SU-DHL-6 (cell line): ENCODE measurements at regions not wholly inside any gene's neighbourhood (a gene's known extent, or its start where the extent isn't known, plus 50 kb on each side); places are given as distances from the start of the nearest gene placed in this dataset.

Experiments
- H2AFZ ChIP-seq: fragments of 200-600 bp; sonication (generic); 2 replicates; pipeline ENCODE4 v1.6.1; 2014; ENCODE audit warnings: low read depth, mild to moderate bottlenecking, moderate library complexity, mixed read lengths, antibody characterized with exemption, low read length; ENCODE audit not compliant: severe bottlenecking
- H3F3A ChIP-seq: fragments of 200-600 bp; shearing (Covaris generic); 2 replicates; pipeline ENCODE4 v1.6.0; 2016; ENCODE audit warnings: antibody characterized with exemption, mild to moderate bottlenecking; ENCODE audit not compliant: insufficient read depth
- H3K27ac ChIP-seq: fragments of 200-600 bp; sonication (generic); 2 replicates; pipeline ENCODE4 v1.5.1; 2016; ENCODE audit warnings: low read depth, mild to moderate bottlenecking, low read length, moderate library complexity, mixed read lengths
- H3K27me3 ChIP-seq: fragments of 200-600 bp; sonication (generic), shearing (Covaris generic); 2 replicates; pipeline ENCODE4 v1.6.0; 2014; ENCODE audit warnings: mild to moderate bottlenecking, low read length
- H3K36me3 ChIP-seq: fragments of 200-600 bp; sonication (generic); 2 replicates; pipeline ENCODE4 v1.6.1; 2014; ENCODE audit warnings: mild to moderate bottlenecking, low read length, mixed read lengths
- H3K4me2 ChIP-seq: fragments of 300-600, 200-600 bp; shearing (Covaris generic), sonication (generic); 2 replicates; pipeline ENCODE4 v1.6.0; 2014; ENCODE audit warnings: low read length, low read depth, mild to moderate bottlenecking; ENCODE audit not compliant: poor library complexity, severe bottlenecking
- H3K4me3 ChIP-seq: fragments of 200-600 bp; sonication (generic); 2 replicates; pipeline ENCODE4 v1.5.1; 2014; ENCODE audit warnings: antibody characterized with exemption, low read length, mild to moderate bottlenecking, mixed read lengths; ENCODE audit not compliant: insufficient read depth, poor library complexity, severe bottlenecking
- H3K79me2 ChIP-seq: fragments of 200-600 bp; sonication (generic); 2 replicates; pipeline ENCODE4 v1.6.1; 2014; ENCODE audit warnings: mild to moderate bottlenecking, low read length, moderate library complexity; ENCODE audit not compliant: insufficient read depth
- H3K9ac ChIP-seq: fragments of 200-600 bp; sonication (generic); 2 replicates; pipeline ENCODE4 v1.7.0; 2014; ENCODE audit warnings: mild to moderate bottlenecking, low read length
- H3K9me2 ChIP-seq: fragments of 200-600 bp; sonication (generic); replicated peaks from 2 replicates; pipeline ENCODE4 v1.6.1; 2014; ENCODE audit warnings: low read length; ENCODE audit not compliant: insufficient read depth
- H3K9me3 ChIP-seq: fragments of 200-600 bp; sonication (generic); 2 replicates; pipeline ENCODE4 v1.6.1; 2014; ENCODE audit warnings: low read length, mixed read lengths; ENCODE audit not compliant: insufficient read depth
- H4K20me1 ChIP-seq: fragments of 200-600 bp; sonication (generic); 2 replicates; pipeline ENCODE4 v1.6.1; 2014; ENCODE audit warnings: low read depth, mild to moderate bottlenecking, antibody characterized with exemption, low read length, moderate library complexity, mixed read lengths
- EZH2phosphoT487 ChIP-seq: fragments of 200-600 bp; sonication (generic), shearing (Covaris generic); conservative IDR thresholded peaks from 2 replicates; pipeline ENCODE4 v1.6.1; 2018; ENCODE audit warnings: mild to moderate bottlenecking, antibody characterized with exemption, low read length, moderate library complexity, mixed read lengths
- TF ChIP-seq, protein P1 (sequence below): fragments of 200-600 bp; sonication (generic); IDR thresholded peaks from one replicate; pipeline ENCODE4 v1.5.1; 2017; ENCODE audit warnings: antibody characterized with exemption, mild to moderate bottlenecking, low read length, moderate library complexity; ENCODE audit not compliant: insufficient read depth, poor library complexity, severe bottlenecking

DNA sequence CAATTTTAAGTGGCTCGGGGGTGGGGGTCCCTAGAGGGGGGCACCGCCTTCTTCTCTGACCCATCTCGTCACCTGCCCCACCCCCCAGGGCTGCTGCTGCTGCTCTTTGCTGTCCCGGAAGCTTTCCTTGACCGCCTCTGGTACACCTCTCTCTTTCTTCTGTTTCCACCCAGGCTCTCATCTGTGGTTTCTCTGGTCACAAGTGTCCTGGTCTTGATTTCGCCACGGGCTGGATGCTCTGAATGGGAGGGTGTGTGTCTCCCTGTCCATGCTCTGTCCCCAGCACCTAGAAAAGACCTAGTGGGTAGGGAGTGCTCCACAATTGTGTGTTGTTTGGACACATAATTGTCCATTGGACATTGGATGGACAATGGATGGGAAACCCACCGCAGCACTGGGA lies 134.7 kb upstream of the CIBAR2 start:
- H3F3A ChIP-seq: no peaks in the 10 kb centered on the region
- no peak overlapping the region for H3K4me2 ChIP-seq
- no peak overlapping the region for H3K9ac ChIP-seq
- H3K4me3 ChIP-seq: no peak overlapping the region
- no peak overlapping the region for H2AFZ ChIP-seq
- H3K36me3 ChIP-seq: no peaks in the 10 kb centered on the region
- H3K9me2 ChIP-seq: no peaks in the 10 kb centered on the region
- H3K27me3 ChIP-seq: no peaks in the 10 kb centered on the region
- H3K27ac ChIP-seq: no peak overlapping the region
- TF ChIP-seq, protein P1, sequence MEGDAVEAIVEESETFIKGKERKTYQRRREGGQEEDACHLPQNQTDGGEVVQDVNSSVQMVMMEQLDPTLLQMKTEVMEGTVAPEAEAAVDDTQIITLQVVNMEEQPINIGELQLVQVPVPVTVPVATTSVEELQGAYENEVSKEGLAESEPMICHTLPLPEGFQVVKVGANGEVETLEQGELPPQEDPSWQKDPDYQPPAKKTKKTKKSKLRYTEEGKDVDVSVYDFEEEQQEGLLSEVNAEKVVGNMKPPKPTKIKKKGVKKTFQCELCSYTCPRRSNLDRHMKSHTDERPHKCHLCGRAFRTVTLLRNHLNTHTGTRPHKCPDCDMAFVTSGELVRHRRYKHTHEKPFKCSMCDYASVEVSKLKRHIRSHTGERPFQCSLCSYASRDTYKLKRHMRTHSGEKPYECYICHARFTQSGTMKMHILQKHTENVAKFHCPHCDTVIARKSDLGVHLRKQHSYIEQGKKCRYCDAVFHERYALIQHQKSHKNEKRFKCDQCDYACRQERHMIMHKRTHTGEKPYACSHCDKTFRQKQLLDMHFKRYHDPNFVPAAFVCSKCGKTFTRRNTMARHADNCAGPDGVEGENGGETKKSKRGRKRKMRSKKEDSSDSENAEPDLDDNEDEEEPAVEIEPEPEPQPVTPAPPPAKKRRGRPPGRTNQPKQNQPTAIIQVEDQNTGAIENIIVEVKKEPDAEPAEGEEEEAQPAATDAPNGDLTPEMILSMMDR: no peak
- TF ChIP-seq EZH2phosphoT487: no peak
- no peaks in the 10 kb centered on the region for H3K79me2 ChIP-seq
- H4K20me1 ChIP-seq: no peaks in the 10 kb centered on the region
- no peaks in the 10 kb centered on the region for H3K9me3 ChIP-seq

DNA sequence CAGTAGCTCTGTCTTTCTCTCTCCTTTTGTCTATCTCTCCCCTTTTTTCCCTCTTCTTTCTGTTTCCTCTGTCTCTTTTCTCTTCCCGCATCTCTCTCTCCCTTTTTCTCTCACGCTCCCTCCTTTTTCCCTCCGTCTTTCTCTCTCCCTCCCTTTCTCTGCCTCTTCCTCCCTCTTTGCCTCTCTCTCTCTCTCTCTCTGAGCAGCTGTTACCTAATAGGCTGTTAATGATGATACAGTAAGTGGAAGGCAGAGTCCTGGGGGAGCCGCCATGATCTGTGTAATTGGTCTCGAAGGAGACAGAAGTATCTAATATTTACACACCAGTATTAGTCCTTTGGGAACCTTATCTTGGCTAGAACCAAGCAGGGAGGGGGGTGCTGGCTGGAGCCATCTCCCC lies 136.1 kb upstream of the CIBAR2 start:
- Histone ChIP-seq H3K36me3 (no peaks in the 10 kb centered on the region), H3K27ac (no peak overlapping the region), H4K20me1 (no peaks in the 10 kb centered on the region), H3K79me2 (no peaks in the 10 kb centered on the region), H3K27me3 (no peaks in the 10 kb centered on the region), H3K9me2 (no peaks in the 10 kb centered on the region), H3K9ac (no peak overlapping the region), H3K4me3 (no peak overlapping the region), H2AFZ (no peak overlapping the region), H3K9me3 (no peaks in the 10 kb centered on the region), H3K4me2 (no peak overlapping the region), H3F3A (no peaks in the 10 kb centered on the region)
- TF ChIP-seq EZH2phosphoT487: no peak
- TF ChIP-seq, protein P1: no peak

DNA sequence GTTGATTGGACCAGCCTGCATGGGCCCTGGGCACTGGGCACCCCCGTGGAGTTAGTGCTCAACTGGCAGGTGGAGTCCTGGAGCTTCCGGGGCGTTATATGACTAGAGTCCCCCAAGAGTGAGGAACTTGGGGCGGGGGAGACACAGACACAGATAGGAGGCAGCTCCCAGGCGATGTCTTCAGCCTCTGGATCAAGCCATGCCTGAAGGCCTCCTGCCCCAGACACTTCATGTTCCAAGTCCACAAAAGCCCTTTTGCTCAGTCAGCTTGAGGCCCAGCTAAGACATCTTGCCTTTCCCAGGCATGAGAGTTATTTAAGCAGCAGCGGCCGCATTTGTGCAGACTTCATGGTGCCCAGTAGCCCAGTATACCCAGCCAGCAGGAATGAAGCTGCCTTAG lies 136.6 kb upstream of the CIBAR2 start:
- Histone ChIP-seq H3K4me2 (no peak overlapping the region), H3F3A (no peaks in the 10 kb centered on the region), H3K27me3 (no peaks in the 10 kb centered on the region), H3K79me2 (no peaks in the 10 kb centered on the region), H3K9me2 (no peaks in the 10 kb centered on the region), H3K4me3 (no peak overlapping the region), H3K36me3 (no peaks in the 10 kb centered on the region), H2AFZ (no peak overlapping the region), H3K27ac (no peak overlapping the region), H3K9me3 (no peaks in the 10 kb centered on the region), H3K9ac (no peak overlapping the region), H4K20me1 (no peaks in the 10 kb centered on the region)
- TF ChIP-seq, protein P1: no peak
- no peak for TF ChIP-seq EZH2phosphoT487
